Uterus (tissue), 2 donors: ENCODE measurements at regions not wholly inside any gene's neighbourhood (a gene's known extent, or its start where the extent isn't known, plus 50 kb on each side); places are given as distances from the start of the nearest gene placed in this dataset.

ENCODE experiments used
- CTCF ChIP-seq, 4 experiments: fragments of 200-600 bp in 2 of 4; fragments of 450-650 bp in 2 of 4; sonication (generic) in 2 of 4; IDR thresholded peaks; one replicate each; pipeline ENCODE4 v1.5.1; 2016 to 2019; ENCODE audit warnings: antibody characterized with exemption in 4 of 4, mild to moderate bottlenecking in 2 of 4, moderate library complexity in 1 of 4
- POLR2A ChIP-seq, 2 donors: fragments of 450-650 bp; IDR thresholded peaks; one replicate each; pipeline ENCODE4 v1.6.1; 2016; ENCODE audit warnings: antibody characterized with exemption in 2 of 2, mild to moderate bottlenecking in 1 of 2, moderate library complexity in 1 of 2

- no peak for TF ChIP-seq CTCF (IDR thresholded peaks at IDR 0.05)
- TF ChIP-seq POLR2A (IDR thresholded peaks at IDR 0.05) = no peak
Measured at GRCh38 chr3:168327856-168328255, 232.1 kb upstream of the GOLIM4 start.
